Astrocyte (in vitro differentiated cells and primary cell): ENCODE measurements at regions not wholly inside any gene's neighbourhood (a gene's known extent, or its start where the extent isn't known, plus 50 kb on each side); places are given as distances from the start of the nearest gene placed in this dataset.

Source experiments
- DNase-seq: peaks from one replicate; pipeline ENCODE4 v3.0.0-alpha.2; 2010; ENCODE audit warnings: low read depth
- FAIRE-seq: peaks from 2 replicates; lab custom pipeline; 2011; peaks lifted over from hg19 to GRCh38; lab: Jason Lieb, UNC
- H2AFZ ChIP-seq: 2 replicates; pipeline ENCODE4 v1.6.0; 2012; ENCODE audit warnings: low read depth, low read length, inconsistent platforms
- H3K27ac ChIP-seq: 2 replicates; pipeline ENCODE4 v1.5.1; 2011; ENCODE audit warnings: low read depth, low read length, inconsistent platforms
- H3K27me3 ChIP-seq: 2 replicates; pipeline ENCODE4 v1.6.0; 2011; ENCODE audit warnings: low read length, inconsistent platforms; ENCODE audit not compliant: insufficient read depth
- H3K36me3 ChIP-seq: 2 replicates; pipeline ENCODE4 v1.5.1; 2011; ENCODE audit warnings: low read length, inconsistent platforms; ENCODE audit not compliant: insufficient read depth
- H3K4me1 ChIP-seq: 2 replicates; pipeline ENCODE4 v1.5.1; 2011; ENCODE audit warnings: low read length, inconsistent platforms; ENCODE audit not compliant: insufficient read depth
- H3K4me2 ChIP-seq: 2 replicates; pipeline ENCODE4 v1.6.0; 2012; ENCODE audit warnings: low read length, inconsistent platforms
- H3K4me3 ChIP-seq: 2 replicates; pipeline ENCODE4 v1.5.1; 2011; ENCODE audit warnings: low read depth, mild to moderate bottlenecking, low read length, inconsistent platforms; ENCODE audit not compliant: insufficient read depth
- H3K79me2 ChIP-seq: 2 replicates; pipeline ENCODE4 v1.6.0; 2012; ENCODE audit warnings: mild to moderate bottlenecking, low read length, inconsistent platforms; ENCODE audit not compliant: insufficient read depth
- H3K9ac ChIP-seq: 2 replicates; pipeline ENCODE4 v1.6.0; 2012; ENCODE audit warnings: mild to moderate bottlenecking, low read length, inconsistent platforms
- H3K9me3 ChIP-seq: 2 replicates; pipeline ENCODE4 v1.5.1; 2012; ENCODE audit warnings: low read depth, mild to moderate bottlenecking, low read length, inconsistent platforms; ENCODE audit not compliant: insufficient read depth
- H4K20me1 ChIP-seq: 2 replicates; pipeline ENCODE4 v1.6.0; 2012; ENCODE audit warnings: low read length, inconsistent platforms; ENCODE audit not compliant: insufficient read depth
- H3K27ac Mint-ChIP-seq: one replicate; pipeline ENCODE4 v1.8.0; 2021; ENCODE audit warnings: mild to moderate bottlenecking, mixed read lengths; ENCODE audit not compliant: unreplicated experiment
- H3K27me3 Mint-ChIP-seq: one replicate; pipeline ENCODE4 v1.8.0; 2021; ENCODE audit warnings: low read depth, mixed read lengths; ENCODE audit not compliant: unreplicated experiment
- H3K36me3 Mint-ChIP-seq: one replicate; pipeline ENCODE4 v1.8.0; 2021; ENCODE audit warnings: low read depth, mixed read lengths; ENCODE audit not compliant: unreplicated experiment
- H3K4me1 Mint-ChIP-seq: one replicate; pipeline ENCODE4 v1.8.0; 2021; ENCODE audit warnings: low read depth, mixed read lengths; ENCODE audit not compliant: unreplicated experiment
- H3K4me3 Mint-ChIP-seq: one replicate; pipeline ENCODE4 v1.8.0; 2021; ENCODE audit warnings: mild to moderate bottlenecking, moderate library complexity, mixed read lengths; ENCODE audit not compliant: unreplicated experiment
- H3K9me3 Mint-ChIP-seq: one replicate; pipeline ENCODE4 v1.8.0; 2021; ENCODE audit warnings: mild to moderate bottlenecking, mixed read lengths; ENCODE audit not compliant: unreplicated experiment
- CTCF ChIP-seq: IDR thresholded peaks from 2 replicates; pipeline ENCODE4 v1.5.1; 2011; ENCODE audit warnings: low read depth, mild to moderate bottlenecking, inconsistent platforms, low read length, moderate library complexity; ENCODE audit not compliant: insufficient read depth
- EZH2 ChIP-seq: IDR thresholded peaks from 2 replicates; pipeline ENCODE4 v1.6.1; 2012; ENCODE audit warnings: mild to moderate bottlenecking, low read length, inconsistent platforms; ENCODE audit not compliant: insufficient read depth

GRCh38 chr20:51135926-51136715, 113.2 kb upstream of the KCNG1 start:
- Histone ChIP-seq H3K9me3 (no peaks in the 10 kb centered on the region), H4K20me1 (no peaks in the 10 kb centered on the region), H2AFZ (no peak overlapping the region), H3K27ac (no peak overlapping the region), H3K4me1 (peaks cover 5% of the 10 kb centered on the region), H3K36me3 (no peaks in the 10 kb centered on the region), H3K27me3 (no peaks in the 10 kb centered on the region), H3K4me2 (no peak overlapping the region), H3K4me3 (no peak overlapping the region), H3K79me2 (no peaks in the 10 kb centered on the region), H3K9ac (no peak overlapping the region)
- FAIRE-seq (no peak), DNase-seq (no peak)
- no peaks in the 10 kb centered on the region for H3K9me3 Mint-ChIP-seq
- no peak overlapping the region for H3K4me3 Mint-ChIP-seq
- H3K36me3 Mint-ChIP-seq, result no peaks in the 10 kb centered on the region
- peaks cover 2% of the 10 kb centered on the region for H3K4me1 Mint-ChIP-seq
- no peak for TF ChIP-seq EZH2
- H3K27me3 Mint-ChIP-seq, result peaks cover 14% of the 10 kb centered on the region
- no peak overlapping the region for H3K27ac Mint-ChIP-seq

GRCh38 chr20:51134405-51134804, 111.5 kb upstream of the KCNG1 start:
- H3K9me3 Mint-ChIP-seq, result no peaks in the 10 kb centered on the region
- Histone ChIP-seq H4K20me1 (no peaks in the 10 kb centered on the region), H3K4me1 (peaks cover 5% of the 10 kb centered on the region), H3K27ac (no peak overlapping the region), H3K36me3 (no peaks in the 10 kb centered on the region), H2AFZ (no peak overlapping the region), H3K27me3 (no peaks in the 10 kb centered on the region), H3K9ac (no peak overlapping the region), H3K4me3 (no peak overlapping the region), H3K4me2 (no peak overlapping the region), H3K9me3 (no peaks in the 10 kb centered on the region), H3K79me2 (no peaks in the 10 kb centered on the region)
- H3K4me3 Mint-ChIP-seq, result no peak overlapping the region
- no peak for DNase-seq
- peaks cover 10% of the 10 kb centered on the region for H3K27me3 Mint-ChIP-seq
- no peak for TF ChIP-seq EZH2
- no peak for TF ChIP-seq CTCF
- no peak for FAIRE-seq
- H3K27ac Mint-ChIP-seq, result no peak overlapping the region
- H3K4me1 Mint-ChIP-seq, result peaks cover 2% of the 10 kb centered on the region
- no peaks in the 10 kb centered on the region for H3K36me3 Mint-ChIP-seq

- Mint-ChIP-seq H3K4me1 (peaks cover 17% of the 10 kb centered on the region), H3K9me3 (no peaks in the 10 kb centered on the region), H3K27ac (no peak overlapping the region), H3K27me3 (peaks cover 10% of the 10 kb centered on the region), H3K4me3 (no peak overlapping the region), H3K36me3 (no peaks in the 10 kb centered on the region)
- Histone ChIP-seq H3K4me3 (no peak overlapping the region), H3K9ac (no peak overlapping the region), H3K27me3 (no peaks in the 10 kb centered on the region), H4K20me1 (no peaks in the 10 kb centered on the region), H3K9me3 (no peaks in the 10 kb centered on the region), H3K4me2 (no peak overlapping the region), H3K79me2 (no peaks in the 10 kb centered on the region), H2AFZ (peak overlapping the region; percentile 63), H3K27ac (no peak overlapping the region), H3K4me1 (peaks cover 22% of the 10 kb centered on the region), H3K36me3 (no peaks in the 10 kb centered on the region)
- FAIRE-seq (no peak), DNase-seq (no peak)
- TF ChIP-seq CTCF (no peak), EZH2 (no peak)
Measured at GRCh38 chr20:51132279-51132678, 109.4 kb upstream of the KCNG1 start.
